NCI-H69 (cell line): ENCODE measurements at regions not wholly inside any gene's neighbourhood (a gene's known extent, or its start where the extent isn't known, plus 50 kb on each side); places are given as distances from the start of the nearest gene placed in this dataset.
A peak's percentile ranks its signal among the peaks of the same experiment; 100 is the strongest.

Experiments used
- DNase-seq: peaks from one replicate; lab custom pipeline; 2025; lab: John Stamatoyannopoulos, UW

GRCh38 chr13:99055281-99055680, 77.4 kb upstream of the DOCK9 start:
- DNase-seq = no peak

GRCh38 chr13:99055735-99056134, 77.9 kb upstream of the DOCK9 start:
- DNase-seq = no peak

GRCh38 chr13:99056381-99057014, 78.6 kb upstream of the DOCK9 start:
- no peak for DNase-seq

GRCh38 chr13:99057310-99057975, 79.6 kb upstream of the DOCK9 start:
- no peak for DNase-seq

- no peak for DNase-seq
Measured at GRCh38 chr13:99058527-99059495, 80.9 kb upstream of the DOCK9 start.

GRCh38 chr13:99059498-99060075, 81.7 kb upstream of the DOCK9 start:
- no peak for DNase-seq

- peak; percentile 32 for DNase-seq
Measured at GRCh38 chr13:99061411-99061810, 83.5 kb upstream of the DOCK9 start.

- DNase-seq = peak; percentile 92
Measured at GRCh38 chr13:99062593-99062992, 84.7 kb upstream of the DOCK9 start.

GRCh38 chr13:99063178-99063577, 85.3 kb upstream of the DOCK9 start:
- DNase-seq = peak; percentile 36

GRCh38 chr13:99063952-99064351, 86.1 kb upstream of the DOCK9 start:
- no peak for DNase-seq

GRCh38 chr13:99064624-99065234, 86.9 kb upstream of the DOCK9 start:
- peak; percentile 12 for DNase-seq

- DNase-seq = no peak
Measured at GRCh38 chr13:99065235-99066015, 87.6 kb upstream of the DOCK9 start.

GRCh38 chr13:99066219-99066618, 88.4 kb upstream of the DOCK9 start:
- DNase-seq = no peak

GRCh38 chr13:99067159-99067985, 89.5 kb upstream of the DOCK9 start:
- DNase-seq = no peak

- no peak for DNase-seq
Measured at GRCh38 chr13:99071211-99071610, 93.3 kb upstream of the DOCK9 start.

- no peak for DNase-seq
Measured at GRCh38 chr13:99071666-99072065, 93.8 kb upstream of the DOCK9 start.

- no peak for DNase-seq
Measured at GRCh38 chr13:99072356-99072755, 94.5 kb upstream of the DOCK9 start.

GRCh38 chr13:99072941-99073340, 95.1 kb upstream of the DOCK9 start:
- no peak for DNase-seq

GRCh38 chr13:99074693-99075092, 96.8 kb upstream of the DOCK9 start:
- no peak for DNase-seq
